ENCODE measurements at regions not wholly inside any gene's neighbourhood (a gene's known extent, or its start where the extent isn't known, plus 50 kb on each side); places are given as distances from the start of the nearest gene placed in this dataset.

DNA sequence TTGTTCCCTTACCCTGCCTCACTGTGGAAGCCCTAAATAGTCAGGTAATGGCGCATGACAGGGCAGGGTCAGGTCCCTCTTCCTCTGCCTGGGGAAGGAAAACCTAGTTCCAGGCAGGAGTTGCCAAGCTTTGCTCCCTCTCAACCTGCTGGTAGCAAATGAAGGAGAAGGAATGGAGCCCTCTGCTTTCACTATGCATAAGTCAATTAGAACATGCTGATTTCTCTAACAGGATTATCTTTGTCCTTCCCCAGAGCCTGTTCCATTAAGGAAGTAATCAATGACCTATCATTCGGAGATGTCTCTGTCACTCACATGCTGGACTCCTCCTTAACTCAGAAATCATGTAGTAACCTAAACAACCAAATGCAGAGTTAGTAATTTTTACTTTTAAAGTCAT lies 161.8 kb upstream of the NFIA start:
- TF ChIP-seq CTCF (conservative IDR thresholded peaks at IDR 0.05) = no peak
- no peak for TF ChIP-seq EZH2 (IDR thresholded peaks at IDR 0.05; ENCODE audit: low read depth)
